GM12892 (cell line): ENCODE measurements at regions not wholly inside any gene's neighbourhood (a gene's known extent, or its start where the extent isn't known, plus 50 kb on each side); places are given as distances from the start of the nearest gene placed in this dataset.

Experiments
- DNase-seq: peaks from one replicate; pipeline ENCODE4 v3.0.0; 2011; ENCODE audit not compliant: insufficient read length
- FAIRE-seq: peaks from 2 replicates; lab custom pipeline; 2011; peaks lifted over from hg19 to GRCh38; lab: Jason Lieb, UNC
- POLR2A ChIP-seq: IDR thresholded peaks from 2 replicates; pipeline ENCODE4 v1.6.1; 2011; ENCODE audit warnings: low read depth, low read length, control low read depth
- POLR2AphosphoS5 ChIP-seq: IDR thresholded peaks from 2 replicates; pipeline ENCODE4 v1.6.1; 2011; ENCODE audit warnings: low read depth, low read length, control low read depth
- TAF1 ChIP-seq: IDR thresholded peaks from 2 replicates; pipeline ENCODE4 v1.6.1; 2011; ENCODE audit warnings: low read depth, mild to moderate bottlenecking, control low read depth, low read length, borderline replicate concordance

GRCh38 chr4:74659576-74660411 lies 134.5 kb downstream of the BTC start:
- DNase-seq (no peak), FAIRE-seq (no peak)
- TF ChIP-seq POLR2A (no peak), TAF1 (no peak), POLR2AphosphoS5 (no peak)

- DNase-seq (no peak), FAIRE-seq (no peak)
- no peak for TF ChIP-seq POLR2AphosphoS5
- TF ChIP-seq TAF1: no peak
- TF ChIP-seq POLR2A: no peak
Observed at GRCh38 chr4:74660866-74661265, 133.5 kb downstream of the BTC start.

- no peak for FAIRE-seq
- no peak for DNase-seq
- no peak for TF ChIP-seq POLR2A
- TF ChIP-seq TAF1: no peak
- TF ChIP-seq POLR2AphosphoS5: no peak
Observed at GRCh38 chr4:74661427-74662201, 132.7 kb downstream of the BTC start.

GRCh38 chr4:74663631-74664030 lies 130.7 kb downstream of the BTC start:
- DNase-seq (no peak), FAIRE-seq (no peak)
- TF ChIP-seq TAF1: no peak
- no peak for TF ChIP-seq POLR2AphosphoS5
- TF ChIP-seq POLR2A: no peak

DNA sequence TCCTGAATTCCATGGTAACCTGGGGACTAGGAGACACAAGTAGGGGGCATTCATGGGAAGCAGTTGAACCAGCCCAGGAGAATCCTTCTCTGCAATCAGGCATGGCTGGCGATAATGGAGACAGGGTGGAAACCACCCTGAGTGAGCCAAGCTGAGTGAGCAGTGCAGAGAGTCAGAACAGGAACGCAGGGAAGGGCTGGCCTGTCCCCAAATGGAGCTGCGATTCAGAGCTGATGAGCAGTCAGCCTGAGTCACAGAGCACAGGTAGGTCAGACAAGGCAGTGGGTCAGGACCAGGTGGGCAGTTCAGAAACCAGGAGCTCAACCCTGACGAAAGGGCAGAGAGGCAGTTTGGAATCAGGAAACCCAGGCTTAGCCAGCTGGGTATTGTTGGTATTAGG lies 129.0 kb downstream of the BTC start:
- DNase-seq (no peak), FAIRE-seq (no peak)
- TF ChIP-seq TAF1: no peak
- TF ChIP-seq POLR2A: no peak
- no peak for TF ChIP-seq POLR2AphosphoS5

DNA sequence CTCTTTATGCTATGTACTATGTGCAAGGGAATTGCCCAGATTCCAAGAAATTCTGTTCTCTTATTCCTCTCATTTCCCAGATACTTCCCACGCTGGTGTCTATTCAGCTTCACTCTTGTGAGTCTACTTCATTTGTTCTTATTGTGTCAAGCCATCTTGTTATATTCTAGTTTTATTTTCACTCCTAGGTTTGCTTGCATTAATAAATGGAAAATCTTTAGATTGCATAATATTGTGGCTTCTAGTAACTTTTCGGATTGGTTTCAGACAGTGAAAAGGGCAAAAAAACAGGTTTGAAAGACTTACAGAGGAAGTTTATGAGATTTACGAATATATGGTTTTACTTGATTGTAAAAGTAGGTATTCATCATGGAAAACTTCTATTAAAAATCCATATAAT lies 128.4 kb downstream of the BTC start:
- TF ChIP-seq POLR2A: no peak
- no peak for TF ChIP-seq POLR2AphosphoS5
- no peak for TF ChIP-seq TAF1
- no peak for FAIRE-seq
- no peak for DNase-seq

DNA sequence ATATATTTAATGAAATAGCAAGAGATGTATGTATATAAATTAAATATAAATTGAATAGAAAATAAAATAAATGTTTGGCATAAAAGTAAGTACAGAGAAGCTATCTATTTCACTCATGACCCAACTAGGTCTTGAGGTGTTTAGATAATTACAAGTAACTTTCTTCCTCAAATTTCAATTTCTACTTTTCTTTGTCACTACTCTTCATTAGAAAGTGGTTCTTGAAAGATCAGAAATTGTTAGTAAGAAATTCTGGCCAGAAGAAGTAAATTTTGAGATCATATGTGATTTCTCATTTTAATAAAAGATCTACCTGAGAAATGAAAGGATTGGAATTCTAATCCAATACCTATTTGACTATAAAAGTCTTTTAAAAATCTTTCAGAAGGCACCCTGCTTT lies 126.9 kb downstream of the BTC start:
- FAIRE-seq (no peak), DNase-seq (no peak)
- TF ChIP-seq TAF1 (no peak), POLR2A (no peak), POLR2AphosphoS5 (no peak)

DNA sequence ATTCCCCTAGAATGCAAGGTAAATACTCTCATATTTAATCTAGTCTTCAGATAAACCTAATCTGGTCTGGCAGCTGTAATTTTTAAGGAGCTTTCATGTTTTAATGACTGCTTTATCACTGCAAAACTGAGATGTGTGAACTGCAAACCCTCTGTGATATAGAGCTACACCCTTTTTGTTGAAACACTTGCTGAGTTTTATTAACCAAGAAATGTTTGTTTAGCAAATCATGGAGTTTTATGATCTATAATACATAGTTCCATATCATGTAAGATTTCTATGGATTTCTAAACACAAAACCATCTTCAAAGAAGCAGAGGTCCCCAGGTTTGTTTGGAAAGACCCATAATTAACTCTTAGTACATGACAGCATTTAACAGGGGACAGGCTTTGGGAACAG lies 126.4 kb downstream of the BTC start:
- DNase-seq: no peak

DNA sequence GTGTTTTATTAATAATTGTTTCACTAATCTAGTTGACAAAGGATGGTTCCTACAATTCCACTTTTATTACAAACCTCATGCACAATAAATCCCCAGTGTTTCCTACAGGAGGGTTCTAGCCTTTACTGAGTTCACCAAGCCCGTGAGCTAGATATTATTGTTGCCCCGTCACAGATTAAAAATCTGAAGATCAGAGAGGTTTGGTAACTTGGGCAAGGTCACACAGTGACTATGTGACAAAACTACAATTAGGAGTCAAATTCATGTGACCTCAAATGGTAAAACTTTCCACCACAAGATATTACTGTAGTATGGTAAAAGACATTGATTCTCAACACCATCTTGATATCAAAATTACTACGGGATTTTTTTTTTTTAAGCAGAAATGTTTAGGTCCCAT lies 124.6 kb downstream of the BTC start:
- DNase-seq (no peak), FAIRE-seq (no peak)
- TF ChIP-seq POLR2AphosphoS5: no peak
- no peak for TF ChIP-seq TAF1
- no peak for TF ChIP-seq POLR2A

More for the DNA sequence above, 126.4 kb downstream of the BTC start:
- TF ChIP-seq POLR2A (no peak), POLR2AphosphoS5 (no peak), TAF1 (no peak)
- FAIRE-seq: no peak

DNA sequence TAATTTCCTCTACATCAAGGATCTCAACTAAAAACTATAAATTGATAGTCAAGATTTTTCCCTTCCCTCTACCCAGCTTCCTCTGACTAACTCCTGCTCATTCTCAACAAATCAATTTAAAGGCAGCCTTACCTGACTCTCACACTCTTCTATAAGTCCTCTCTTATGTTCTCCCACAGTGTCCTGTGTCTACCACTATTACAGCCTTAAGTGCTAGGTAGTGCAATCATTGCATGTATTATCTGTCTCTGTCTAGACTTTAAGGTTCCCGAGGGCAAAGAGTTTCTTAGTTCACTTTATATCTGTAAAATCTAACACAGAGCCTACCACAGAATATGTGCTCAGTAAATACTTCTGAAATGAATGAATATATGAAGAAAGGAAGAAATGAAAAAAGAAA lies 123.7 kb downstream of the BTC start:
- TF ChIP-seq POLR2AphosphoS5 (no peak), TAF1 (no peak), POLR2A (no peak)
- FAIRE-seq (no peak), DNase-seq (no peak)

DNA sequence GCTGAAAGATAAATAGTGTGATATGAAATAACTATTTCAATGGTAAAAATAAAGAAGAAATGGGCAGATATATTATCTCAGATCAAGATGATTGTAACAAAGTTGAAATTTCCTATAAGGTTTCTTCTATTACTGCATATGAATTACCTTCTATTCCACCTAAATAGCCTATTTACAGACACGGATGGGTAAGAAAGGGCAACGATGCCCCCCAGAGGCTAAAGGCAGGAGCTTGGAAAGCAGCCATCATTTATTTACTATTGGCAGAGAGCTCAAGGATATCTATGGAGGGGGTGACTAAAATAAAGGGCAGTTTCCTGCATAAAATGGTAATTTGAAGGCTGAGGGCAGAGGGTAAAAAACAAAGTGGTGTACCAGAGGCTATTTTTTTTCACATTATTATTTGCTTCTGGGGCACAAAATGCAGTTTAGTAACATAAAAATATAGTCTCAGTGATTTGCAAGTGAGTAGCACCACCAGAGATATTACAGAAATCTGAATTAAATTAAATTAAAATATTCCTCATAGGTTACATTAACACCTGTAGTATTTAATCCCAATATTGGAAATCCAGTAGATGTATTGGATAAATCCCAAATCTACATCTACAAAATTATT lies 123.1 kb downstream of the BTC start:
- no peak for DNase-seq
- no peak for TF ChIP-seq TAF1
- no peak for TF ChIP-seq POLR2A
- TF ChIP-seq POLR2AphosphoS5: no peak
- no peak for FAIRE-seq
